ENCODE measurements at regions not wholly inside any gene's neighbourhood (a gene's known extent, or its start where the extent isn't known, plus 50 kb on each side); places are given as distances from the start of the nearest gene placed in this dataset.

DNA sequence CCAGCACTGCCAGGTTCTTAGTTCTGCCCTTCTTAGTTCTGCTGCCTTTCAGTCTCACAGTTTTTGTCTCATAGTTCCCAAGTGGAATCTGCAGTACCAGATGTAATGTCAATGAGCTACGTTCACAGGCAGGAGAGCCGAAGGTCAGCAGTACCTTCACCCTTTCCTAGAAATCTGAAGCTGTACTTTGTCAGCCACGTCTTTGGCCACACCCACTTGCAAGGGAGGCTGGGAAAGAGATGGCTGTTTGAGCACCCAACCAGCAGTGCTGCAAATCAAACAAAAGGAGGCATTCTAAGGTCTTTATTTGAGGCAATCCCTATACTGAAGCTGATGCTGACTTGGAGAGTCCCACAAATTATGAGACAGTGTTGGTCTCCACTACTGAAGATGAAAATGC lies 199.1 kb upstream of the NPY2R start:
- TF ChIP-seq, protein P1, sequence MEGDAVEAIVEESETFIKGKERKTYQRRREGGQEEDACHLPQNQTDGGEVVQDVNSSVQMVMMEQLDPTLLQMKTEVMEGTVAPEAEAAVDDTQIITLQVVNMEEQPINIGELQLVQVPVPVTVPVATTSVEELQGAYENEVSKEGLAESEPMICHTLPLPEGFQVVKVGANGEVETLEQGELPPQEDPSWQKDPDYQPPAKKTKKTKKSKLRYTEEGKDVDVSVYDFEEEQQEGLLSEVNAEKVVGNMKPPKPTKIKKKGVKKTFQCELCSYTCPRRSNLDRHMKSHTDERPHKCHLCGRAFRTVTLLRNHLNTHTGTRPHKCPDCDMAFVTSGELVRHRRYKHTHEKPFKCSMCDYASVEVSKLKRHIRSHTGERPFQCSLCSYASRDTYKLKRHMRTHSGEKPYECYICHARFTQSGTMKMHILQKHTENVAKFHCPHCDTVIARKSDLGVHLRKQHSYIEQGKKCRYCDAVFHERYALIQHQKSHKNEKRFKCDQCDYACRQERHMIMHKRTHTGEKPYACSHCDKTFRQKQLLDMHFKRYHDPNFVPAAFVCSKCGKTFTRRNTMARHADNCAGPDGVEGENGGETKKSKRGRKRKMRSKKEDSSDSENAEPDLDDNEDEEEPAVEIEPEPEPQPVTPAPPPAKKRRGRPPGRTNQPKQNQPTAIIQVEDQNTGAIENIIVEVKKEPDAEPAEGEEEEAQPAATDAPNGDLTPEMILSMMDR (IDR thresholded peaks at IDR 0.05; ENCODE audit: extremely low read depth in 1 of 2, insufficient read depth in 1 of 2, low read depth in 1 of 2, low read length in 2 of 2): no peak
- no peak for TF ChIP-seq POLR2AphosphoS5 (IDR thresholded peaks at IDR 0.05; ENCODE audit: insufficient read depth, low read depth, low read length)
- TF ChIP-seq MYC (IDR thresholded peaks at IDR 0.05; ENCODE audit: low read depth, low read length): no peak
- no peak for TF ChIP-seq EZH2 (IDR thresholded peaks at IDR 0.05; ENCODE audit: borderline replicate concordance, low read depth, low read length, severe bottlenecking)
- no peak for TF ChIP-seq FOS (IDR thresholded peaks at IDR 0.05; ENCODE audit: borderline replicate concordance, insufficient read depth, low read length)
- TF ChIP-seq JUN (IDR thresholded peaks at IDR 0.05; ENCODE audit: borderline replicate concordance, insufficient read depth, insufficient read length, low read depth): no peak
- TF ChIP-seq POLR2A (IDR thresholded peaks at IDR 0.05; ENCODE audit: low read depth, low read length): no peak
- TF ChIP-seq, protein P2, sequence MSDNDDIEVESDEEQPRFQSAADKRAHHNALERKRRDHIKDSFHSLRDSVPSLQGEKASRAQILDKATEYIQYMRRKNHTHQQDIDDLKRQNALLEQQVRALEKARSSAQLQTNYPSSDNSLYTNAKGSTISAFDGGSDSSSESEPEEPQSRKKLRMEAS (IDR thresholded peaks at IDR 0.05; ENCODE audit: insufficient read depth, insufficient read length): no peak
- TF ChIP-seq GATA2 (IDR thresholded peaks at IDR 0.05; ENCODE audit: insufficient read depth, insufficient read length, low read depth, low read length): no peak
- dilution Hi-C loops (cut with MboI; ENCODE audit: extremely low pct_ligation_motif_present, low sequenced_read_pairs) (no loop called here), intact Hi-C loops (cut with micrococcal nuclease) (no loop called here)
- DNase-seq (ENCODE audit: low read depth, low spot score) (no peak), FAIRE-seq (no peak)
- no peaks in the 10 kb centered on the region for H3K27me3 ChIP-seq (ENCODE audit: control insufficient read depth in 2 of 2, insufficient read depth in 2 of 2, low read length in 2 of 2)
- no peak overlapping the region for H3K9ac ChIP-seq (replicated peaks; ENCODE audit: extremely low read depth, insufficient read depth, low read length)
- ChIA-PET CTCF (interaction anchor here (1.0 to 1.1 kb wide), 2 partner anchors 27 to 345 kb away, joined by 3 read pairs; no protein-coding TSS in a partner anchor), POLR2A (no interaction called here)
- no peaks in the 10 kb centered on the region for H4K20me1 ChIP-seq (replicated peaks; ENCODE audit: control insufficient read depth, extremely low read depth, insufficient read depth, low read length)
- no peaks in the 10 kb centered on the region for H3K36me3 ChIP-seq (ENCODE audit: control insufficient read depth in 2 of 2, extremely low read depth in 1 of 2, insufficient read depth in 2 of 2, low read length in 2 of 2)
- H2AFZ ChIP-seq (ENCODE audit: low read depth, low read length): no peak overlapping the region
- H3K79me2 ChIP-seq (ENCODE audit: control insufficient read depth, insufficient read depth, low read length): no peaks in the 10 kb centered on the region
- H3K4me2 ChIP-seq (ENCODE audit: insufficient read depth, low read length): no peak overlapping the region
- H3K4me1 ChIP-seq (ENCODE audit: control insufficient read depth, extremely low read depth, insufficient read depth, low read length): peaks cover 11% of the 10 kb centered on the region
- H3K27ac ChIP-seq (ENCODE audit: insufficient read depth, low read depth, low read length): no peak overlapping the region
- H3K4me3 ChIP-seq (replicated peaks in 1 of 3; ENCODE audit: insufficient read depth in 1 of 3, low read depth in 1 of 3, low read length in 3 of 3): no peak overlapping the region
- BruUV-seq (replicated peaks): no TSS peak
- no peaks in the 10 kb centered on the region for H3K9me3 ChIP-seq (replicated peaks; ENCODE audit: control insufficient read depth, insufficient read depth, low read length)
- H3K9me1 ChIP-seq (replicated peaks; ENCODE audit: control insufficient read depth, extremely low read depth, insufficient read depth, low read length): no peaks in the 10 kb centered on the region
